Liver (tissue), 3 donors: ENCODE measurements at regions not wholly inside any gene's neighbourhood (a gene's known extent, or its start where the extent isn't known, plus 50 kb on each side); places are given as distances from the start of the nearest gene placed in this dataset.

Experiments
- CTCF ChIP-seq: fragments of 150-350 bp; IDR thresholded peaks from 2 replicates; pipeline ENCODE4 v1.5.1; 2017; ENCODE audit warnings: improper control_type of control experiment, low read depth, low read length; ENCODE audit not compliant: missing input control
- HNF4G ChIP-seq: IDR thresholded peaks from 2 replicates; pipeline ENCODE4 v1.6.1; 2016; ENCODE audit warnings: antibody characterized with exemption
- REST ChIP-seq: IDR thresholded peaks from 2 replicates; pipeline ENCODE4 v1.6.1; 2016; ENCODE audit warnings: antibody characterized with exemption, mild to moderate bottlenecking
- donor health status: healthy.
- donor health status: healthy.

- no peak for TF ChIP-seq CTCF
- TF ChIP-seq REST, result no peak
- TF ChIP-seq HNF4G, result no peak
Measured at GRCh38 chr2:6417050-6417449, 448.7 kb downstream of the CMPK2 start.
